ENCODE measurements at regions not wholly inside any gene's neighbourhood (a gene's known extent, or its start where the extent isn't known, plus 50 kb on each side); places are given as distances from the start of the nearest gene placed in this dataset.

GRCh38 chr5:143638654-143639053 is 173.3 kb upstream of the HMHB1 start:
- TF ChIP-seq CTCF (IDR thresholded peaks at IDR 0.05; ENCODE audit: low read depth, low read length), result no peak
- no peak for TF ChIP-seq EZH2phosphoT487 (IDR thresholded peaks at IDR 0.05; ENCODE audit: low read depth)
